HS-5 (cell line): ENCODE measurements at regions not wholly inside any gene's neighbourhood (a gene's known extent, or its start where the extent isn't known, plus 50 kb on each side); places are given as distances from the start of the nearest gene placed in this dataset.

Experiments used
- DNase-seq: peaks from one replicate; pipeline ENCODE4 v3.0.0-alpha.2; 2012; ENCODE audit warnings: low read depth

DNA sequence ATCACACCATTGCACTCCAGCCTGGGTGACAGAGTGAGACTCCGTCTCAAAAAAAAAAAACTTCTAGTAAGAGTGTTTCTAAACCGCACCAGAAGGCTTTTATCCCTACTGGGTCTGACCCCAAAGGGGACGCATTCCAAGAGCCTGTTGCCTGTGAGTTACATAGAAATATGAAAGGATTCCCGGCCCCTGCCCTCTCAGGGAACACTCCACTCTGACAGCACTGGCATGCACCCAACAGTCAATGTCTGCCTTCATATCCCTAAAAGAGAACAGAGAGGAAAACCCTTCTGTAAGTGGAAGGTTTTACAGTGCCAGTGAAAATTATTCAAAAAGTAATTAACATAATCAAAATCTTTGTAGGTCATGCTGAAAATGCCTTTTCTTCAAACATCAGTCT lies 117.1 kb upstream of the PTPRT start:
- no peak for DNase-seq

DNA sequence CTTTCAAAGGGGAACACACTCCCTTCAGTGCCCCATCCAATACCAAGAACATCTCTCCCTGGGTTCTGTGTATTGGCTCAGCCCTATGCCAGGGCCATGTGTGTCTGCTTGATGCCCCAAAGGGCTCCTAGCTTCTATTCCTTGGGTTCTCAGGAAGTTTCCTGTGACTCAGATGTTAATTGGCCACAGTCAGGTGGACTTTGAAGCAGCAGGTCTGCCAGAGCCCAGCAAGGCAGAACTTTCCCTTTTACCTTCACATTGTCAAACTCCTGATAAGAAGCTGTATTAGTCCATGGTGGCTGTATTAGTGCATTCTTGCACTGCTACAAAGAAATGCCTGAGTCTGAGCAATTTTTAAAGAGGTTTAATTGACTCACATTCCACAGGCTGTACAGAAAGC lies 116.0 kb upstream of the PTPRT start:
- DNase-seq, result no peak

DNA sequence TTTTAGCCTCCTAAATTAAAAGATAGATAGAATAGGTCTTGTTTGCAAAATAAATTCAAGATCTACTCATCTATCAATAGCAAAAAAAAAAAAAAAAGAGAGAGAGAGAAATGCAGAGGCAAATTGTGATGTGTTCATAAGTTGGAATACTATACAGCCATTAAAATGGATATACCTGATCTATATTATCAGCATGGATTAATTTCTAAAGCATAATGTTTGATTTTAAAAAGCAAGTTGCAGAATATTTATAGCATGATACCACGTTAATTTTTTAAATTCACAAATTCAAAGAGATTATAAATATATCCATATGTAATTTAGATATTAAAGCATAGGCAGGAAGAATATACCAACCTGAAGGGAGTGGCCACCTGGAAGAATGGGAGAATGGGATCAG lies 114.9 kb upstream of the PTPRT start:
- no peak for DNase-seq

DNA sequence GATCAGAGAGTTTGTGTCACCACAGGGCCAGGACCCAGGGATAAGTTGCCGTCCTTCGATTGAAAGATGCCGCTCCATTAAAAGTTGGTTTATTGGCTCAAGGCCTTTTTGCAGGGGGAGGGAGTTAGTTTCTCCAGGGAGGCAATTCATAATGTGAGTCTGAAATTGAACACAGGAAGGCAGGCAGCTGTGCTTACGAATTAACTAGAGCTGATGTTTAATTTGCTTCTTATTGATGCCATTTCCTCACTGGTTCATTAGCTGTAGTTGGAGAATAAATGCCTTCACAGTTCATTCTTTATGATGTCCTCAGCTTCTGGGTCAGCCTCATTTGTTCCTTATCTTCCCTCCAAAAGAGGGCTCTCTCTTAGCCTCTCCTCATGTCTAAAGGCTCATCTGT lies 113.2 kb upstream of the PTPRT start:
- no peak for DNase-seq

DNA sequence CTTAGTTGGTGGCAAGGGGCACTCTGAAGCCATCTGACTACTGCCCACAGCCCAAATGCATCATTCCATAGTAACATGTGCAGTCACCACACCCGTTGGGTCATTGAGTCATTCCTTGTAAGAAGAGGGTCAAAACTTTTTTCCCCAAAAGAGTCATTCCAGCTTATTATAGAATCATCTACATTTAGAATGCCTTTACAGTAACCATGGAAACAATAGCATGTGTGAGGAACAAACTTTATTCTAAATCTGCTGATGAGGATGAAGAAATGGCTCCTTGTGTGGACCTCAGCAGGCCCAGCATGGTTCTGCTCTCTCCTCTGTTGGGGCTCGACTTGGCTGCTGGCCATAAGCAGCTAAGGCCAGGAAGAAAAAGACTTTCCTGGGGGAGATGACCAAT lies 111.2 kb upstream of the PTPRT start:
- DNase-seq, result no peak

DNA sequence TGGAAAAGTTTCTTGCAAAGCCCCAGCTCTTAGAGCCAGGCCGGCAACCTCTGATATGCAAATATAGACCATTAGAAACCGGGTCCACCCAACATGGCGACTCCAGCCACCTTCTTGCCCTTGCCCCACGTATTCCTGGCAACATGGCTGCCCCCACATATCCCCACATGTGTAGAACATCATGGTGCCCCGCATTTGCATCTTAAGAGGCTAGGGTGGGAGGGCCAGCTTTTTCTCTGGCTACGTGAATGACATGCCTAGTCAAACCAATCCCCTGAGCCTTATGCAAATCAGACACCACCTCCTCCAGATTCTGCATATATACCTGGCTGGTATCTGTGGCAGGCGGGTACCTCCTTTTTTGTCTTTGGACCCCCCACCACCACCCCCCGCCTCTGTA lies 106.1 kb upstream of the PTPRT start:
- no peak for DNase-seq

DNA sequence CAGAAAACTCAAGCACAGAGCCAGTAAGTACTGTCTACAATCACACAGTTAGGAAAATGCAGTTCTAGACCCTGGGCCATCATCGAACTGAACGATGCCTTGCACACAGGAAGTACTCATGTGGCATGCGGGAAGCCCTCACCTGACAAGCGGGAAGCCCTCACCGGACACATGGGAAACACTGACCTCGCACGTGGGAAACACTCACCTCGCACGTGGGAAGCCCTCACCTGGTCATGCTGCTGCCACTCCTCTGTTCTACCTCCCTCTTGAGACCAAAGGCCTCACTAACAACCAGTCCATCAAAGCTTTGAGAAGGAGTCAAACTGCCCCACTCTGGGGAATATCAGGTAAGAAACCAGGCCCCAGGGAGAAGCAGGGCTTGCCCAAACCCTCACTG lies 105.6 kb upstream of the PTPRT start:
- DNase-seq, result no peak

DNA sequence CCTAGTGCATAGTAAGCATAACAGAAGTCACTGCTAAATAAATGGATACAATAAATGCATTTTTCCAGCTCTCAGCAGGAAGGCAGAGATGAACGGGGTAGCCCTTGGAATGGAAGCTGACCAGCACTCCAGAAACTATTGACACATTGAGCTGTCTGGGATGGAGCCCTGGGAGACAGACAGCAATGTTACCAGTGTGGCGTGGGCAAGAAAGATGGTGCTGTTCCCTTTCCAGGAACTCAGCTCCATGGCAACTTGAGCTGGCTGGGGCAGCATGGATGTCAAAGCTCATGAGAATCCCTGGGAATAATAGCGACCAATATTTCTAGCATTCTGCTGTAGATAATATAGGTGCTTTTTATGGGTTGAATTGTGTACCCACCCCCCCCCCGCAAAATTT lies 104.3 kb upstream of the PTPRT start:
- DNase-seq, result no peak

DNA sequence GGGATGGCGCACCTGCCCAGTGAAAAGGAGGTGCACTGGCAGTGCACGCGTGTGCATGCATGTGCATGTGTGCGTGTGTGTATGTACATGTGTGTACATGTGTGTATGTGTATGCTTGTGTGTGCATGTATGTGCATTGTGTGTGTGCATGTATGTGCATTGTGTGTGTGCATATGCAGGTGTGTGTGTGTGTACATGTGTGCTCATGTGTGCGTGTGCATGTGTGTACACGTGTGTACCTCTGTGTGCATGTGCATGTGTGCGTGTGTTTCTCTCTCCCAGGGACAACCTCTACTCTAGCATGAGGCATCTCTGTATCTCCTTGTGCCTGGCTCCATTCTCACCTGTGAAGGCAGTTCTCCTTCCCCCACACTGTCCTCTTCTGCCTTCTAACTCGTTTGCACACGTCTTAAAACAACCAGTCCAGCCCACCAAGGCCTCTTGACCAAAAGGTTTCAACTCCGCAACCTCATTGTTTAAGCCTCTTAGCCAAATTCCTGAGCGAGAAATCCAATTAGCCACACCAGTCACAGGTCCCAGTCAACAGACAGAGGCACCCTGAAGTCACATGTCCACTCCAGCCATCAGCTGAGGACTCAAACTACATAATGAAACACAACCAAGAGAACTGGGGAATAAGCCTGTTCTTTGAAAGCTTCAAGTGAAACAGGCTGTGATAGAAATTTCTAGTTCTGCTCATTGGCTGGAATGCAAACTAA lies 103.5 kb upstream of the PTPRT start:
- no peak for DNase-seq

DNA sequence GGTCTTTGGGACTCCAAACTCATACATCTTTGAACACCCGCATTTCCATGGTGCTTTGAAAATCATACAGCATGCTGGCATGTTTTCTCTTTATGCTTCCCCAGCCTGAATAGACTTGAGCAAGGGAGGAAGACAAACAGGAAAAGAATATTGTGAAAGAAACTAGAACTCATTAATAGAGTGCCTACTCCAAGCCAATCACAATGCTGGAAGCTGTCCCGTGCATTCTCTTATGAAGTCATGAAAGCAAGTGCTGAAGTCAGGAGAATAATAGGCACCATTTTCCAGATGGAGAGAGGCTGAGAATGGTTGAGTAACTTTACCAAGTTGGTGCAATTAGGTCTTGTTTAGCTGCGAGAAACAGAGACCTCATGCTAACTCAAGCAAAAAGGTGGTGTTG lies 102.5 kb upstream of the PTPRT start:
- DNase-seq, result no peak

DNA sequence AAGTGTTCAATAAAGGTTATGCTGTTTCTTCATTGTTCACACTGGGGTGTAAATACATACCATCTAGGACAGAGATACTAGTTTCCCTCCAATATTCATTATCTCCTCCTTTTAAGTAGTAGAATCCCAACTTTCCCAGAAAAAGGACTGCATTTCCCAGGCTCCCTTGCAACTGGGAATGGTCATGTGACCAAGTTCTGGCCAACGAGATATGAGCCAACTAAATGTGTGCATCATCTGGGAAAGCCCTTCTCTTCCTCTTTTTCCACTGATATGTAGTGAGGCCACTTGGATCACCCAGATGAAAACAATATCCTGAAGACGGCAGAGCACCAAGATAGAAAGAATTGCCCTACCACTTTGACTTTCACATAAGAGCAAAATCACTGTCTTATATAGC lies 97.9 kb upstream of the PTPRT start:
- DNase-seq, result no peak

DNA sequence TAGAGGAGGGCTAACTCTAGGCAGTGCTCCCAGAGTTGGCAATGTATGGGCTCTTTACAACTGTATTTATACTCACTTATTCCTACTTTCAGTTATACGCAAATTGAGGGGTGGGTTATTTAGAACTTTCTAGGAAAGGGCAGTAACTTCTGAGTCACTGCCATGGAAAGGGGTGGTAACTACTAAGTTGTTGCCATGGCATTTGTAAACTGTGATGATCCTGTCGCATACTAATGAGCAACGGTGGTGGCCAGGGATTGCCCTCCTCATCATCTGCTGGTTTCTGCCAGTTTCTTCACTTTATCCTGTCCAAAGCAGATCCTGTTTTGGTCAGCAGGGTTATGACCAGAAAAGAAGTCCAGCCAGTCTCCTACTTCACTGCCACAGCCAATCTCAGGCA lies 95.5 kb upstream of the PTPRT start:
- no peak for DNase-seq

DNA sequence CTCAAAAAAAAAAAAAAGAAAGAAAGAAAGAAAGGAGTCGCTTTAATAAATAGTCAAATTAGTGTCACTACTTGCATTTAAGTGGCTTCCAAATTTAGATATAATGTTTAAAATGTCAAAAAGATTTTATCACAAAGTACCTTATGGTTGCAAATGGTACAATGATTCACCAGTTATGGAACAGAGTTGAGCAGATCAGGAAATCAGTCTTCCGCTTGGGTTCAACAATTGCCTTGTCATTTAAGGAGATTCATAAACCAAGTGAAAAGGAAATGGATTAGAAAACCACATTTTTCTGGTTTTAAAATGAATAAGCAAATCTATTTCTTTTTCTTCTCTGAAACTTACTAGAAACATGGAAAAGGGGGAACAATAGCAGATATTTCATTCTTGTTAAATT lies 94.8 kb upstream of the PTPRT start:
- DNase-seq, result no peak

DNA sequence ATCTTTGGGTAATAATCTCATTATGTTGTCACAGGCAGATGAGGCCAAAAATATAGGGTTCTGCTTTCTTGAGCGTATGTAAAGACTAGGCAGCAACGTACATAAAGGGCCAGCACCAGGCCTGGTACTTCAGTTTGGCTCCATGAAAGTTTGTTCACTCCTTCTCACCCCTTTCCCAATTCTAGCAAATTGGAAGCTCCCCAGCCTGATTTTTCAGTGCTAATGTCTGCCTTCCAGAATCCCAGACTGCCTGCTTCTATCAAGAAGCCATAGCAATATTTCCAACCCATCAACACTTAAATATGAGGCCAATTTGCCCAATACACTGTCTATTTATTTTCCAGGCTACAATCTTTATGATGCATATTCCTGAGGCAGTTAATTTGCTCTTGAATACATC lies 93.4 kb upstream of the PTPRT start:
- no peak for DNase-seq

DNA sequence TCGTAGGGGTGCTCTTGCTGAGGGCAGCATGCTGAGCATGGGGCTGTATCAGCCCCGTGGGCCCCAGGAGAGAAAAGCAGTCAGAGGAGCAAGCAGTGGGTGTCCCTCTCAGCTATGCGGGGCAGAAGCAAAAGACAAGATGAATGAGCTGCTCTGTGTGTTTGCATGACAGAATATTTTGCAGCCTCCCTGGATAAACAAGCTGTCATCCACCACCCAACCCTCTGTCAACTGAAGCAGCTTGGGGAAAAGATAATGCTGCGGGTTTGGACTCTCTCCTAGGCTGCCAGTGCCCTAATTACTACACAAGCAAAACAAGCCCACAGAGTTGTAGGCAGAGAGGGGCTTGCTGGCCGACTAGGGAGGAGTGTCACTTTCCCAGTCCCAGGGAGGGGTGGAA lies 82.3 kb upstream of the PTPRT start:
- no peak for DNase-seq

DNA sequence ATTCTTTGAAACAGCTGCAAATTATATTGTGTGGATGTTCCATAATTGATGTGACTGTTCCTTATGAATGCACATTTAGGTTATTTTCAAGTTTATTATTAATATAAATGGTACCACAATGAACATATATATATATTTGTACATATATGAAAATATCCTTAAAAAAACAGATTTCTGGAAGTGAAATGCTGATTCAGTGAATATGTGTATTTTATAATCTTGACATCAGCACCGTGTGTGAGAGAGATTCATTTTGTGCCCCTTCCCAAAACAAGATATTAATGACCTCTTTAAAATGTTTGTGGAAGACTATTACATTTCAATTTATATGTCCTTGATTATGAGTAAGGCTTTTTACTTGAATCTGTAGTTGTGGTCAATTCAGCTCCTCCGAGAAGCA lies 75.7 kb upstream of the PTPRT start:
- DNase-seq, result no peak

DNA sequence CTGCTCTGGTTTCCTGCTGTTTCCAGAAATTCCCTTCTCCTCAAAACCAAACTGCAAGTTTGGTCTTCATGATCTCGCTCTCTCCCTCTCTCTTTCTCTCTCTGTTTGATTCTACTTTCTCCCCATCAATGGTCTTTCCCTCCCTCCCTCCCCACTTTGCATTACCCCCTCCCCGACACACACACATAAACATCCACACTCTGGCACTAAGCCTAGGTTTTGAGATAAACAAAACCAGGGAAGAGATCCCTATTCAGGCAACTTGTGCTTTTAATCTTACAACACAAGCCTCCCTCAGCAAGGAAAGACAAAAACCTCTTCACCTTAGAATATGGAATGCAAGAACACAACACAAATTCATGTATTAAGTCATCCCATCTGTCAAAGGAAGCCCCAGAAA lies 73.5 kb upstream of the PTPRT start:
- no peak for DNase-seq

DNA sequence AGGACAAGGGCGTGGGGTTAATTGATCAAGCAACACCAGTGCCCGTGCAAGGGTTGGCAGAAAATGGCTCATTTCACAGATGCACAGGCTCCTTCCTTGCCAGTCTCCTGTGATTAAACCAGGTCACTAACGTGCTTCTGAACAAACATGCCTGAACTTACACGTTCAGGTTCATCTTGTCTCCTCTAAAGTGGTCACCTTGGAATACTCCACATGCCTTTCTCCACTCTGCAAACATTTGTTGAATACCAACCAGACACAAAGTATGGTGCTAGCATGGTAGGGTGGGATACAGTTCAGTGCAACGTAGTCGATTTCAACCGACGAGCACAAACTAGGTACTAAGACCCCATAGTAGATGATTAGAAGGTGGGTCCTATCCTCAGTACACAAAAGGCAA lies 72.6 kb upstream of the PTPRT start:
- DNase-seq, result no peak

DNA sequence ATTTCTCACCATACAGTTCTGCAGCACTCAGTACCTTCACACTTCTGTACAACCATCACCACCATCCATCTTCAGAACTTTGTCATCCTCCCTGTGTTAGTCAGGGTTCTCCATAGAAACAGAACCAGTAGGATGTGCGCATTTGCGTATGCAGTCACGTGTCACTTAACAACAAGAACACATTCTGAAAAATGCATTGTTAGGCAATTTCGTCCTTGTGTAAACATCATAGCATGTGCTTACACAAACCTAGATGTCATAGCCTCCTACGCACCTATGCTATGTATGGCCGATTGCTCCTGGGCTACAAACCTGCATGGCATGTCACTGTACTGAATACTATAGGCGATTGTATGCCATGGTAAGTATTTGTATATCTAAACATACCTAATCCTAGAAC lies 66.2 kb upstream of the PTPRT start:
- no peak for DNase-seq

DNA sequence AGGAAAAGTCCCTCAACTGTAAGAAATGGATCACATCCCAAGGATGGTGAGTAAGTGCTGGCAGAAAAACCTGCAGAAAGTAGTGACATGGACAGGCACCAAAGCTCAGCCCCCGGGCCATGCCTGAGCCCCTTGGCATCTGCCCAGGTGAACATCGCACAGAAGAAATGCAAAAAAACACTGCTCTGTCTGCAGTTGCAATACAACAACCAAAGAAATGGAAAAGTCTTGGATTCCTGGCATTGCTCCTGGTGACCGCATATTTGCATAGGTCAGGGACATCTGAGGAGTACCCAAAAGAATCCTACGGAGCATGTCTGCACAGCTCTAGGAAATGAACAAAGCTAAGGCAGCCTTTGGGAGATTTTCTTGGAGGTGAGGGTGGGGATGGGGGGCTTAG lies 63.1 kb upstream of the PTPRT start:
- DNase-seq, result no peak

DNA sequence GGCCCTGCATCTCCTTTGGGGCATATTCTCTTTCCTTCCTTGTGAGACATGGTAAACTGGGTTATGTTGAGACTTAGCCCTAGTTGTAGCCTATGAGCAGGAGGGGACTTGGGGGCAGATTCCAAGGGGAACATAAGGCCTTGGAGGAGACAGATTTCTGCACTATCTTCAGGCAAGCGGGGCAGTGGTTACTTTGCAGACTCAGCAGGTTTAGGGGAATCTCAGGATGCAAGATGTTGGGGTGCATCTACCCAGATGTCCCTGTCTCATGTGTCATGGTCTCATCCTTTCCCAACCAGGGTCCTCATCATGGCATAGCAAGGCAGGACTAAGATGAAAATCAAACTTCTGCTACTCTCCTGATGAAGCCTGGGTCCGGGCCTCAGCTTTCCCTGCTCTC lies 58.6 kb upstream of the PTPRT start:
- no peak for DNase-seq

DNA sequence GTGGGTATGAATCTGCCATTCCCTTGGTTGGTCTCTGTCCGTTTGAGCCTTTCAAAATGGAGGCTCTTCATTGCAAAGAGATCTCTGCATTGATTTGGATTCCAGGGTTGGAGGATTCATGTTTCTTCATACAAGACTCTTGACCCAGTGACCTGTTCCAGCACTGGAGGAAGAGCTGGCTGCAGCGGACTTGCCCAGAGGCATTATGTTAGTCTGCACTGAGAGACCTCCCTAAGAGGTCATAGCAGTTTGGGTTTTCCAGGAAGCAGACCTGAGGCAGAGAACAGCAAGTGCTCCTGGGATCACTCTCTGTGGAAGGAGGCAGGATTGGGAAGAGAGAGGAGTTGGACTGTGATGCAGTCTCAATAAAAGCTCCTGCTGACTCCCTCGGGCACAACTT lies 57.7 kb upstream of the PTPRT start:
- no peak for DNase-seq

DNA sequence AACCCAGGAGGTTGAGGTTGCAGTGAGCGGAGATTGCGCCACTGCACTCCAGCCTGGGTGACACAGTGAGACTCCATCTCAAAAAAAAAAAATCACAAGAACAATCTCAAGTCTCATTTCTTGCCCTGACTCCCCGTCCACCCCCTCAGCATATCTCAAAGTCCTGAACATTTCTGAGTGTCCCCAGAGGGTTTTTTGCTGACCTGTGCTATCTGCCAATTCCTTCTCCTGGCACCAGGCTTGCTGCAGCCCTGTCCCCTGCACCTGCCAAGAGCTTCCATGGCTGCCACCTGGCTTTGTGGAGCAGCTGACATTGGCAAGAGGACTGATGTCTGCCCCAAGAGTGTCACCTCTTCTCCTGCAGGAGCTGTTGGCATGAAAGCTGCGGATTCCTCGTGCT lies 54.9 kb upstream of the PTPRT start:
- no peak for DNase-seq

DNA sequence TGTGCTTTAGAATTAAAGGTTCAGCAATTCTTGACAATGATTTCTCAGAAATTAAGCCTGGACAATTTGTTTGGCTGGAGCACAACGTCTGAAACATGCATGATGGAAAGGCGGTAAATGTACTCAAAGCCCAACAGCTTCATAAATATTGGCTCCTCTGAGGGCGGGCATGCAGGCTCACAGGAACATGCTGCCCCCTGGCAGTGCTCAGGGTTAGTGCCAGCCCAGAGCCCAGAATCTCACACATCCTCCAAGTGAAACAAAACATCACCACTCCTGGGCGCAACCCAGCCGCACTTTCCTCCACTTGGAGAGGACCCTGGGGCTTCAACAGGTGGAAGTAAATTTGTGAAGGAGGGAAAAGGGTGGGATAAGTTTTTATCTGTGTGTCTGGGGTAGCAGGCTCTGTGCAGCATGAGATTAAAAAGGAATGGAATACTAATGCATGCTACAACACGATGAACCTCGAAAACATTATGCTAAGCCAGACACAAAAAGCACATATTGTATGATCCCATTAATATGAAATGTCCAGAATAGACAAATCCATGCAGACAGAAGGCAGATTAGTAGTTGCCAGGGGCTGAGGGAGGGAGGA lies 54.1 kb upstream of the PTPRT start:
- DNase-seq, result no peak
